Heart right ventricle (tissue), 16 donors: ENCODE measurements at regions not wholly inside any gene's neighbourhood (a gene's known extent, or its start where the extent isn't known, plus 50 kb on each side); places are given as distances from the start of the nearest gene placed in this dataset.

Experiments
- ATAC-seq, 8 donors: fragments of 200-7000 bp; cut with Tn5 transposase; one replicate each; pipeline ENCODE4 v1.9.1; 2020; ENCODE audit warnings: mild to moderate bottlenecking in 8 of 8, moderate library complexity in 8 of 8, moderate number of reproducible peaks in 1 of 8
- DNase-seq, 2 donors: peaks; one replicate each; pipeline ENCODE4 v3.0.0-alpha.2; 2020
- H3K27ac ChIP-seq, 10 donors: fragments of 200-600 bp; sonication (generic) in 2 of 10; one replicate each; pipeline versions ENCODE4 v1.5.0 to v1.8.0; 2020 to 2022; ENCODE audit warnings: mild to moderate bottlenecking in 3 of 10
- H3K27me3 ChIP-seq, 7 donors: fragments of 200-600 bp; one replicate each; pipeline ENCODE4 v1.8.0; 2021 to 2022; ENCODE audit warnings: mild to moderate bottlenecking in 2 of 7
- H3K36me3 ChIP-seq, 9 donors: fragments of 200-600 bp; sonication (generic) in 1 of 9; one replicate each; pipeline versions ENCODE4 v1.5.0 to v1.8.0; 2020 to 2022; ENCODE audit warnings: mild to moderate bottlenecking in 2 of 9
- H3K4me1 ChIP-seq, 9 donors: fragments of 200-600 bp; sonication (generic) in 1 of 9; one replicate each; pipeline versions ENCODE4 v1.5.0 to v1.8.0; 2020 to 2022; ENCODE audit warnings: mild to moderate bottlenecking in 4 of 9
- H3K4me3 ChIP-seq, 10 donors: fragments of 200-600 bp; sonication (generic) in 2 of 10; one replicate each; pipeline versions ENCODE4 v1.5.0 to v1.8.0; 2020 to 2022; ENCODE audit warnings: mild to moderate bottlenecking in 7 of 10, moderate library complexity in 2 of 10
- H3K9me3 ChIP-seq, 11 donors: fragments of 200-600 bp in 10 of 11; sonication (generic) in 2 of 11; one replicate each; pipeline versions ENCODE4 v1.5.0 to v1.8.0; 2013 to 2022; ENCODE audit warnings: mild to moderate bottlenecking in 2 of 11, control low read depth in 1 of 11, moderate library complexity in 1 of 11
- WGBS, 2 donors: extraction: QIAGEN DNeasy Blood & Tissue Kit; methylation state at CpG; one replicate each; pipeline ENCODE4 v1.1.7; 2013; ENCODE audit warnings: inconsistent platforms in 1 of 2; 5-methylcytosine and 5-hydroxymethylcytosine counted together
- intact Hi-C, 10 donors: fragments of 100-400 bp; cut with DNase I; formaldehyde crosslinking; loops; one replicate each; pipeline versions ENCODE4 v1.11.1 to v1.14.2; 2022
- TF ChIP-seq, protein P1 (sequence below), 9 donors: fragments of 200-600 bp; sonication (generic) in 2 of 9; IDR thresholded peaks; one replicate each; pipeline versions ENCODE4 v1.5.0 to v1.8.0; 2021 to 2022; ENCODE audit warnings: antibody characterized with exemption in 9 of 9, mild to moderate bottlenecking in 5 of 9, moderate library complexity in 1 of 9
- donor health status: Arrhythmogenic right ventricular cardiomyopathy.
- donor health status: ischemic (EF 13 %, LVEDD 7.1; RV severe dilation, severe dysfunction).
- donor health status: healthy with polysubstance abuse.
- donor health status: DM: no; HTN: yes; CAD: no.
- donor health status: DM: no; HTN: no; CAD: no.
- donor health status: ischemic (EF 25% LVEDD 6.9; RV normal size, moderate dysfunction).
- donor health status: ischemic (EF 25% LVEDD 5.7; RV mildly dilated, moderate dysfunction).
- donor health status: healthy.
- donor health status: DM: yes; HTN: yes; CAD: no.
- donor health status: Ischemic cardiomyopathy.
- donor health status: ischemic (EF 35%, LVEDD 5.7; RV mildly dilated, moderate dysfunction).
- donor health status: nonischemic (EF 11% LVEDD 7.7; RV severe dilation, severe dysfunction).
- donor health status: DM: yes; HTN: yes; CAD: no.
- donor health status: PGD.
- donor health status: ischemic (EF 29% LVEDD 5.4; RV normal size, mild dysfunction).
- donor health status: nonischemic (EF 23%, LVEDD 6.1; RV moderate dilation, normal function).

GRCh38 chr15:38147246-38147645, 105.4 kb upstream of the SPRED1 start:
- ATAC-seq (no peak), DNase-seq (no peak)
- no peaks in the 10 kb centered on the region for H3K36me3 ChIP-seq
- no peak overlapping the region for H3K4me3 ChIP-seq
- WGBS, 2 donors = 65 to 82% methylated on average over 2 of the region's 2 CpGs
- peaks cover 0 to 26% (median 8%) of the 10 kb centered on the region in 11 donors for H3K9me3 ChIP-seq
- H3K27ac ChIP-seq = no peak overlapping the region
- no peaks in the 10 kb centered on the region for H3K27me3 ChIP-seq
- intact Hi-C loops = no loop called here
- H3K4me1 ChIP-seq = no peaks in the 10 kb centered on the region
- TF ChIP-seq, protein P1, sequence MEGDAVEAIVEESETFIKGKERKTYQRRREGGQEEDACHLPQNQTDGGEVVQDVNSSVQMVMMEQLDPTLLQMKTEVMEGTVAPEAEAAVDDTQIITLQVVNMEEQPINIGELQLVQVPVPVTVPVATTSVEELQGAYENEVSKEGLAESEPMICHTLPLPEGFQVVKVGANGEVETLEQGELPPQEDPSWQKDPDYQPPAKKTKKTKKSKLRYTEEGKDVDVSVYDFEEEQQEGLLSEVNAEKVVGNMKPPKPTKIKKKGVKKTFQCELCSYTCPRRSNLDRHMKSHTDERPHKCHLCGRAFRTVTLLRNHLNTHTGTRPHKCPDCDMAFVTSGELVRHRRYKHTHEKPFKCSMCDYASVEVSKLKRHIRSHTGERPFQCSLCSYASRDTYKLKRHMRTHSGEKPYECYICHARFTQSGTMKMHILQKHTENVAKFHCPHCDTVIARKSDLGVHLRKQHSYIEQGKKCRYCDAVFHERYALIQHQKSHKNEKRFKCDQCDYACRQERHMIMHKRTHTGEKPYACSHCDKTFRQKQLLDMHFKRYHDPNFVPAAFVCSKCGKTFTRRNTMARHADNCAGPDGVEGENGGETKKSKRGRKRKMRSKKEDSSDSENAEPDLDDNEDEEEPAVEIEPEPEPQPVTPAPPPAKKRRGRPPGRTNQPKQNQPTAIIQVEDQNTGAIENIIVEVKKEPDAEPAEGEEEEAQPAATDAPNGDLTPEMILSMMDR (IDR thresholded peaks at IDR 0.05) = no peak

DNA sequence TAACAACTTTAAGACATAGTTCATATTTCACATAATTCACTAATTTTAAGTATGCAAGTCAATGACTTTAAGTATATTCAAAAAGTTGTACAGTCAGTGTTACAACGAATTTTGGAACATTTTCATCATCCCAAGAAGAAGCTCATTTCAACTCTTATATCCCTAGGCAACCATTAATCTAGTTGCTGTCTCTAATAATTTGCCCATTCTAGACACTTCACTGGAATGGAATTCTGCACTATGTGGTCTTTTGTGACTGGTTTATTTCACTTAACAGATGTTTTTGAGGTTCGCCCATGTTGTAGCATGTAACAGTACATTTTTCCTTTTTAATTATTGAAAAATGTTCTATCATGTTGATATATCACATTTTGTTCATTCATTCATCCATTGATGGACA, 104.2 kb upstream of the SPRED1 start:
- intact Hi-C loops = no loop called here
- no peaks in the 10 kb centered on the region for H3K4me1 ChIP-seq
- H3K36me3 ChIP-seq = no peaks in the 10 kb centered on the region
- H3K4me3 ChIP-seq = no peak overlapping the region
- ATAC-seq (no peak), DNase-seq (no peak)
- TF ChIP-seq, protein P1 (IDR thresholded peaks at IDR 0.05) = no peak
- no peaks in the 10 kb centered on the region for H3K27me3 ChIP-seq
- no peak overlapping the region for H3K27ac ChIP-seq
- 88 to 90% methylated on average over 2 of the region's 2 CpGs for WGBS, 2 donors
- H3K9me3 ChIP-seq = peaks cover 0 to 30% (median 8%) of the 10 kb centered on the region in 11 donors

- peaks cover 0 to 30% (median 8%) of the 10 kb centered on the region in 11 donors for H3K9me3 ChIP-seq
- H3K27ac ChIP-seq = no peak overlapping the region
- H3K36me3 ChIP-seq = no peaks in the 10 kb centered on the region
- intact Hi-C loops = no loop called here
- H3K4me1 ChIP-seq = no peaks in the 10 kb centered on the region
- TF ChIP-seq, protein P1 (IDR thresholded peaks at IDR 0.05) = no peak
- no peak for DNase-seq
- ATAC-seq = no peak
- H3K27me3 ChIP-seq = no peaks in the 10 kb centered on the region
- 88 to 95% methylated on average over 4 of the region's 4 CpGs for WGBS, 2 donors
- H3K4me3 ChIP-seq = no peak overlapping the region
These were observed 103.3 kb upstream of the SPRED1 start for GRCh38 chr15:38149315-38149714.

DNA sequence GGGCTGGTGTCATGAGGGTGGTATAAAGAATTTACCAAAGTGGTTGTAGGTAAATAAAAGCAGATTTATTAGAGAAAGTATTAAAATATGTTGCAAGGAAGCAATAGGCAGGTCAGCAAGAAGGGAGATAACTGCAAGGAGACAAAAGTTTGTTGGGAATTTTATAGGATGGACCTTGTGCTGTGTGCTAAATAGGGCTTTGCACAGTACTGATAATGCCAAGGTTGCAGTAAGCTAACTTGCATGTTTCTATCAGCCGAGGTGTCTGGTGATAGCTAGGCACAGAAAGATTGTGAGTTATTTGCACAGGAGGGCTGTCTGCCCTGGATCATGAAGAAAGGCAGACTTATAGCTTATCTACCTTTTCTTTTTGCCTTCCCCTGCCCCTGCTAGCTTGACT, 102.5 kb upstream of the SPRED1 start:
- DNase-seq = no peak
- Histone ChIP-seq H3K27me3 (no peaks in the 10 kb centered on the region), H3K4me3 (no peak overlapping the region), H3K9me3 (peaks cover 0 to 30% (median 8%) of the 10 kb centered on the region in 11 donors), H3K27ac (no peak overlapping the region), H3K36me3 (no peaks in the 10 kb centered on the region), H3K4me1 (no peaks in the 10 kb centered on the region)
- no peak for ATAC-seq
- intact Hi-C loops = no loop called here
- TF ChIP-seq, protein P1 (IDR thresholded peaks at IDR 0.05) = no peak
- WGBS, 2 donors = 50 to 64% methylated on average over 1 of the region's 1 CpG
